Calu3 (cell line): ENCODE measurements at regions not wholly inside any gene's neighbourhood (a gene's known extent, or its start where the extent isn't known, plus 50 kb on each side); places are given as distances from the start of the nearest gene placed in this dataset.

ENCODE experiments used
- BruUV-seq: library from RNA; stranded (reverse); fragments of 400-500 nt; replicated peaks from 2 replicates; lab custom pipeline; 2021; lab: Mats Ljungman, UMichigan
- CTCF ChIA-PET: fragments of 300-600 bp; sonication (Branson Sonifier 250); formaldehyde crosslinking; loops from one replicate; lab custom pipeline; 2022; ENCODE audit warnings: antibody characterized with exemption; lab: Charles Lee
- DNase-seq: peaks from one replicate; pipeline ENCODE4 v3.0.0; 2022
- H3K27ac Mint-ChIP-seq: one replicate; pipeline ENCODE4 v1.8.0; 2022; ENCODE audit warnings: mixed read lengths; ENCODE audit not compliant: unreplicated experiment
- H3K27me3 Mint-ChIP-seq: one replicate; pipeline ENCODE4 v1.8.0; 2022; ENCODE audit warnings: mixed read lengths; ENCODE audit not compliant: unreplicated experiment
- H3K36me3 Mint-ChIP-seq: one replicate; pipeline ENCODE4 v1.8.0; 2022; ENCODE audit warnings: mild to moderate bottlenecking, moderate library complexity, mixed read lengths; ENCODE audit not compliant: insufficient read depth, unreplicated experiment
- H3K4me1 Mint-ChIP-seq: one replicate; pipeline ENCODE4 v1.8.0; 2022; ENCODE audit warnings: mild to moderate bottlenecking, low read depth, mixed read lengths; ENCODE audit not compliant: unreplicated experiment
- H3K4me3 Mint-ChIP-seq: one replicate; pipeline ENCODE4 v1.8.0; 2022; ENCODE audit warnings: mild to moderate bottlenecking, low read depth, moderate library complexity, mixed read lengths; ENCODE audit not compliant: unreplicated experiment
- H3K9me3 Mint-ChIP-seq: one replicate; pipeline ENCODE4 v1.8.0; 2022; ENCODE audit warnings: low read depth, mixed read lengths; ENCODE audit not compliant: unreplicated experiment
- intact Hi-C: fragments of 100-400 bp; cut with micrococcal nuclease; formaldehyde crosslinking; loops from one replicate; pipeline ENCODE4 v1.10.0; 2022; ENCODE audit not compliant: unreplicated experiment
- TF ChIP-seq, protein P1 (sequence below): fragments of 200-600 bp; IDR thresholded peaks from one replicate; pipeline ENCODE4 v1.8.0; 2022; ENCODE audit warnings: antibody characterized with exemption; ENCODE audit not compliant: unreplicated experiment

DNA sequence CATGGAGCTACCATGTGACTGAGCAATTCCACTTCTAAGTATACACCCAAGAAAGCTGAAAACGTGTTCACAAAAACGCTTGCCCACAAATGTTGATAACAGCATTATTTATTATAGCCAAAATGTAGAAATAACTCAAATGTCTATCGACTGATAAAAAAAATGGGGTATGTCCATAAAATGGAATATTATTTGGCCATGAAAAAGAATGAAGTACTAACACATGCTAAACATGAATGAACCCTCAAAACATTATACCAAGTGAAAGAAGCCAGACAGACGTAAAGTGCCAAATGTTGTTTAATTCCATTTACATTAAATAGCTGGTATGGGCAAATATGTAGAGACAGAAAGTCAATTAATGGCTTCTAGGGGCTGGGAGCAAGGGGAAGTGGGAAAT is 184.9 kb upstream of the IRX2 start:
- CTCF ChIA-PET, result no interaction called here
- no peaks in the 10 kb centered on the region for H3K36me3 Mint-ChIP-seq
- TF ChIP-seq, protein P1, sequence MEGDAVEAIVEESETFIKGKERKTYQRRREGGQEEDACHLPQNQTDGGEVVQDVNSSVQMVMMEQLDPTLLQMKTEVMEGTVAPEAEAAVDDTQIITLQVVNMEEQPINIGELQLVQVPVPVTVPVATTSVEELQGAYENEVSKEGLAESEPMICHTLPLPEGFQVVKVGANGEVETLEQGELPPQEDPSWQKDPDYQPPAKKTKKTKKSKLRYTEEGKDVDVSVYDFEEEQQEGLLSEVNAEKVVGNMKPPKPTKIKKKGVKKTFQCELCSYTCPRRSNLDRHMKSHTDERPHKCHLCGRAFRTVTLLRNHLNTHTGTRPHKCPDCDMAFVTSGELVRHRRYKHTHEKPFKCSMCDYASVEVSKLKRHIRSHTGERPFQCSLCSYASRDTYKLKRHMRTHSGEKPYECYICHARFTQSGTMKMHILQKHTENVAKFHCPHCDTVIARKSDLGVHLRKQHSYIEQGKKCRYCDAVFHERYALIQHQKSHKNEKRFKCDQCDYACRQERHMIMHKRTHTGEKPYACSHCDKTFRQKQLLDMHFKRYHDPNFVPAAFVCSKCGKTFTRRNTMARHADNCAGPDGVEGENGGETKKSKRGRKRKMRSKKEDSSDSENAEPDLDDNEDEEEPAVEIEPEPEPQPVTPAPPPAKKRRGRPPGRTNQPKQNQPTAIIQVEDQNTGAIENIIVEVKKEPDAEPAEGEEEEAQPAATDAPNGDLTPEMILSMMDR, result no peak
- no peak overlapping the region for H3K4me3 Mint-ChIP-seq
- no peaks in the 10 kb centered on the region for H3K27me3 Mint-ChIP-seq
- H3K4me1 Mint-ChIP-seq, result no peaks in the 10 kb centered on the region
- H3K9me3 Mint-ChIP-seq, result peaks cover 2% of the 10 kb centered on the region
- H3K27ac Mint-ChIP-seq, result no peak overlapping the region
- intact Hi-C loops, result no loop called here
- no TSS peak for BruUV-seq
- no peak for DNase-seq

GRCh38 chr5:2929779-2930178 is 178.3 kb upstream of the IRX2 start:
- H3K4me1 Mint-ChIP-seq, result no peaks in the 10 kb centered on the region
- H3K27me3 Mint-ChIP-seq, result no peaks in the 10 kb centered on the region
- CTCF ChIA-PET, result interaction anchor here (0.6 kb wide), 1 partner anchor 303 kb away, joined by 3 read pairs; no protein-coding TSS in a partner anchor
- no TSS peak for BruUV-seq
- intact Hi-C loops, result no loop called here
- no peak for DNase-seq
- H3K4me3 Mint-ChIP-seq, result no peak overlapping the region
- H3K9me3 Mint-ChIP-seq, result peaks cover 15% of the 10 kb centered on the region
- TF ChIP-seq, protein P1, result no peak
- no peak overlapping the region for H3K27ac Mint-ChIP-seq
- no peaks in the 10 kb centered on the region for H3K36me3 Mint-ChIP-seq

- no TSS peak for BruUV-seq
- CTCF ChIA-PET, result no interaction called here
- TF ChIP-seq, protein P1, result no peak
- Mint-ChIP-seq H3K4me1 (no peaks in the 10 kb centered on the region), H3K27me3 (no peaks in the 10 kb centered on the region), H3K9me3 (peaks cover 15% of the 10 kb centered on the region), H3K36me3 (no peaks in the 10 kb centered on the region), H3K4me3 (no peak overlapping the region), H3K27ac (no peak overlapping the region)
- intact Hi-C loops, result no loop called here
- DNase-seq, result no peak
These were observed 170.2 kb upstream of the IRX2 start for GRCh38 chr5:2921651-2922050.

DNA sequence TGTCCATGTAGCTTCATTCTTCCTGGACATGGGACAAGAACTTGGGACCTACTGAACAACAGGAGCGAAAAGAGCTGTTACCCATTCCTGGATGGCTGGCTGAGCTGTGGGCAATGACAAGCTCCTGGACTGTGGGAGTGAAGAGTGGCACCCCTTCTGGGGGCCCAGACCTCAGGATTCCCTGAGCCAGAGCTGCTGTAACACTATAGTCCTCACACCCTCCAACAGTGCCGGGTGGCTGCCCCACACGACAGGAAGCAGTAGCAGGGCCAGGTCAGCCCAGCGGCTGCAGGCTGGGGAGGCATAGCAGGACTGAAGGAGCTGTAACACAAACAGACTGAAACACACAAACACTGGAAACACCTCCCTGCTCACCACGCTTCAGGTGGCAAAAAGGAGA is 169.7 kb upstream of the IRX2 start:
- no peaks in the 10 kb centered on the region for H3K27me3 Mint-ChIP-seq
- peaks cover 16% of the 10 kb centered on the region for H3K9me3 Mint-ChIP-seq
- DNase-seq, result no peak
- CTCF ChIA-PET, result no interaction called here
- no peaks in the 10 kb centered on the region for H3K36me3 Mint-ChIP-seq
- H3K27ac Mint-ChIP-seq, result no peak overlapping the region
- BruUV-seq, result no TSS peak
- TF ChIP-seq, protein P1, result no peak
- intact Hi-C loops, result no loop called here
- no peaks in the 10 kb centered on the region for H3K4me1 Mint-ChIP-seq
- no peak overlapping the region for H3K4me3 Mint-ChIP-seq
